Transverse colon (tissue), 4 donors: ENCODE measurements at regions not wholly inside any gene's neighbourhood (a gene's known extent, or its start where the extent isn't known, plus 50 kb on each side); places are given as distances from the start of the nearest gene placed in this dataset.

ENCODE experiments used
- CTCF ChIP-seq, 5 experiments: fragments of 200-600 bp in 3 of 5; fragments of 450-650 bp in 2 of 5; sonication (generic) in 3 of 5; IDR thresholded peaks; 1 replicate in 2 of 5; 2 replicates in 3 of 5; pipeline ENCODE4 v1.5.1; 2016 to 2017; ENCODE audit warnings: antibody characterized with exemption in 5 of 5, inconsistent platforms in 3 of 5, mild to moderate bottlenecking in 2 of 5, moderate library complexity in 1 of 5
- EP300 ChIP-seq: sonication (generic); formaldehyde crosslinking; IDR thresholded peaks from one replicate; pipeline ENCODE4 v1.6.1; 2017; ENCODE audit warnings: antibody characterized with exemption, low read depth
- POLR2A ChIP-seq: fragments of 450-650 bp; IDR thresholded peaks from one replicate; pipeline ENCODE4 v1.6.1; 2016; ENCODE audit warnings: antibody characterized with exemption, mild to moderate bottlenecking, moderate library complexity
- POLR2AphosphoS5 ChIP-seq, 3 donors: sonication (generic); formaldehyde crosslinking; IDR thresholded peaks; one replicate each; pipeline ENCODE4 v1.6.1; 2016; ENCODE audit warnings: antibody characterized with exemption in 3 of 3

- TF ChIP-seq CTCF (IDR thresholded peaks at IDR 0.05) = no peak
- no peak for TF ChIP-seq POLR2A
- TF ChIP-seq EP300 = no peak
- TF ChIP-seq POLR2AphosphoS5 (IDR thresholded peaks at IDR 0.05) = no peak
Measured at GRCh38 chr16:65767125-65767524, 599.4 kb upstream of the CDH5 start.
